Uterus (tissue), 2 donors: ENCODE measurements at regions not wholly inside any gene's neighbourhood (a gene's known extent, or its start where the extent isn't known, plus 50 kb on each side); places are given as distances from the start of the nearest gene placed in this dataset.

Experiments used
- CTCF ChIP-seq, 4 experiments: fragments of 200-600 bp in 2 of 4; fragments of 450-650 bp in 2 of 4; sonication (generic) in 2 of 4; IDR thresholded peaks; one replicate each; pipeline ENCODE4 v1.5.1; 2016 to 2019; ENCODE audit warnings: antibody characterized with exemption in 4 of 4, mild to moderate bottlenecking in 2 of 4, moderate library complexity in 1 of 4
- POLR2A ChIP-seq, 2 donors: fragments of 450-650 bp; IDR thresholded peaks; one replicate each; pipeline ENCODE4 v1.6.1; 2016; ENCODE audit warnings: antibody characterized with exemption in 2 of 2, mild to moderate bottlenecking in 1 of 2, moderate library complexity in 1 of 2

DNA sequence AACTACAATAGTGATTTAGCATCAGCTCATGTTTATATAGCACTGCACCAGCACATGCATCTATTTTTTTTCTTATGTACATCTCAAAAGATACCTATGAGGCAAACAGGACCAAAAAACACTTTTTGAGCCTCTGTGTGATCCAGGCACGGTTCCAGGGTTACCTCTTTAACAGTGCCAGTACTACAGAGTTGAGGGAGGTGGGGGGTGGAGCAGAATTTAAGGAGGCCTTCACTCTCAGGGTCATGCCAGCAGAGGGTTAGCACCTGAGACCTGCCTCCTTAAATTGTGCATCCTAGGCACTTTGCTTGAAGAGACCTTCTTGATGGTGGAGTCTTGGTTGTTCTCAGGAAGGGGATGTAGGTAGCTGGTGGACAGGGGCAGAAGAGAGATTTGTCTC is 150.3 kb upstream of the TBL1XR1 start:
- TF ChIP-seq CTCF (IDR thresholded peaks at IDR 0.05) (no peak), POLR2A (IDR thresholded peaks at IDR 0.05) (no peak)
